ENCODE measurements at regions not wholly inside any gene's neighbourhood (a gene's known extent, or its start where the extent isn't known, plus 50 kb on each side); places are given as distances from the start of the nearest gene placed in this dataset.
"Not testable (repeated sequence)": the region's sequence is repeated elsewhere in the genome, so short reads cannot be mapped to it uniquely, and the experiment has no call there.

DNA sequence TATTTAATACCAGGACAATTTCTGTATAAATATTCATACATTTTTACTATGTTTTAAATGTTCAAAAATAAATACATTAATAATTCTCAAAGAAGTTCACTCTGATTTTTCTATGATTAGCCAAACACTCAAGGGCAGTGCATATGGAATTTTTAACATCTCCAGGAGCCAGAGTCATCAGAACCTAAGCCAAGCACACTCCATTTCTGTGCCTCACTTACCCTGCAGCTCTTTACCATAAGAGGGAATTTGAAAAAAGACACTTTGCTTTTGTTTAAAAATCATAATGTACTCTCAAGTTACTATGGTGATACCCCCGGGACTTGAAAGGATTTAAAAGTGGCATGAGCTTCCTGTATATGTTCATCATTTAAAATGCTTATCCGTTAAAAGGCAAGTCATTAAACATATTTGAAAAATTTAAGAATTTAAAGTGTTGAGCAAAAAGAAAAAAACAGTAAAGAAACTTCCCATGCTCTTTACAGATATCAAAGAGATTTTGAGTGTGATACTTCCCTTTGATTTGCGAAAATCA lies 747.4 kb upstream of the NECTIN3 start:
- H3K27ac ChIP-seq, result no peak overlapping the region
- 66 to 70% methylated on average over 3 of the region's 3 CpGs for WGBS, 2 donors

DNA sequence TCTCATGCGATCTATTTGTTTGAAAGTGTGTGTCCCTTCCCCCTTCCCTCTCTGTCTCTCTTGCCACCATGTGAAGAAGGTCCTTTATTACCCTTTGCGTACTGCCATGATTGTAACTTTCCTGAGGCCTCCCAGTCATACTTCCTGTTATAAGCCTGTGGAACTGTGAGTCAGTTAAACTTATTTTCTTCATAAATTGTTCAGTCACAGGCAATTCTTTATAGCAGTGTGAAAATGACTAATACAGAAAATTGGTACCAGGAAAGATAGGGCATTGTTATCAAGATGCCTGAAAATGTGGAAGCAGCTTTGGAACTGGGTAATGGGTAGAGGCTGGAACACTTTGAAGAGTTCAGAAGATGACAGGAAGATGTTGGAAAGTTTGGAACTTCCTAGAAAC lies 743.7 kb upstream of the NECTIN3 start:
- WGBS, 2 donors, result 92 to 96% methylated on average over 2 of the region's 2 CpGs
- intact Hi-C loops (cut with DNase I), result no loop called here

More for the DNA sequence above, 747.4 kb upstream of the NECTIN3 start:
- Histone ChIP-seq H3K4me1 (no peaks in the 10 kb centered on the region), H3K36me3 (no peaks in the 10 kb centered on the region), H3K27me3 (no peaks in the 10 kb centered on the region), H3K4me3 (replicated peaks in 1 of 3) (no peak overlapping the region), H3K9me3 (no peaks in the 10 kb centered on the region)
- no peak for DNase-seq
- TF ChIP-seq POLR2A (IDR thresholded peaks at IDR 0.05), result no peak
- TF ChIP-seq, protein P1, sequence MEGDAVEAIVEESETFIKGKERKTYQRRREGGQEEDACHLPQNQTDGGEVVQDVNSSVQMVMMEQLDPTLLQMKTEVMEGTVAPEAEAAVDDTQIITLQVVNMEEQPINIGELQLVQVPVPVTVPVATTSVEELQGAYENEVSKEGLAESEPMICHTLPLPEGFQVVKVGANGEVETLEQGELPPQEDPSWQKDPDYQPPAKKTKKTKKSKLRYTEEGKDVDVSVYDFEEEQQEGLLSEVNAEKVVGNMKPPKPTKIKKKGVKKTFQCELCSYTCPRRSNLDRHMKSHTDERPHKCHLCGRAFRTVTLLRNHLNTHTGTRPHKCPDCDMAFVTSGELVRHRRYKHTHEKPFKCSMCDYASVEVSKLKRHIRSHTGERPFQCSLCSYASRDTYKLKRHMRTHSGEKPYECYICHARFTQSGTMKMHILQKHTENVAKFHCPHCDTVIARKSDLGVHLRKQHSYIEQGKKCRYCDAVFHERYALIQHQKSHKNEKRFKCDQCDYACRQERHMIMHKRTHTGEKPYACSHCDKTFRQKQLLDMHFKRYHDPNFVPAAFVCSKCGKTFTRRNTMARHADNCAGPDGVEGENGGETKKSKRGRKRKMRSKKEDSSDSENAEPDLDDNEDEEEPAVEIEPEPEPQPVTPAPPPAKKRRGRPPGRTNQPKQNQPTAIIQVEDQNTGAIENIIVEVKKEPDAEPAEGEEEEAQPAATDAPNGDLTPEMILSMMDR (IDR thresholded peaks at IDR 0.05), result no peak
- intact Hi-C loops (cut with DNase I), result no loop called here

DNA sequence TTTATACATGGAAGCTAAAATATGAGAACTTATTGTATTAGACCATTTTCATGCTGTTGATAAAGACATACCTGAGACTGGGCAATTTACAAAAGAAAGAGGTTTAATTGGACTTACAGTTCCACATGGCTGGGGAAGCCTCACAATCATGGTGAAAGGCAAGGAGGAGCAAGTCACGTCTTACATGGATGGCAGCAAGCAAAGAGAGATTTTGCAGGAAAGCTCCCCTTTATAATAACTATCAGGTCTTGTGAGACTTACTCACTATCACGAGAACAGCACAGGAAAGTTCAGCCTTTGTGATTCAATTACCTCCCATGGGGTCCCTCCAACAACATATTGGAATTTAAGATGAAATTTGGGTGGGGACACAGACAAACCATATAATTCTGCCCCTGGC lies 740.1 kb upstream of the NECTIN3 start:
- H3K4me3 ChIP-seq (replicated peaks in 1 of 3); H3K27me3 ChIP-seq; H3K27ac ChIP-seq; H3K4me1 ChIP-seq; H3K9me3 ChIP-seq; H3K36me3 ChIP-seq; DNase-seq; intact Hi-C loops (cut with DNase I): not testable (repeated sequence)
- 88 to 97% methylated on average over 2 of the region's 2 CpGs for WGBS, 2 donors

More for the DNA sequence above, 743.7 kb upstream of the NECTIN3 start:
- no peak for TF ChIP-seq POLR2A (IDR thresholded peaks at IDR 0.05)
- TF ChIP-seq, protein P1 (IDR thresholded peaks at IDR 0.05), result no peak
- H3K36me3 ChIP-seq, result no peaks in the 10 kb centered on the region
- no peaks in the 10 kb centered on the region for H3K4me1 ChIP-seq
- H3K9me3 ChIP-seq, result no peaks in the 10 kb centered on the region
- no peak overlapping the region for H3K4me3 ChIP-seq (replicated peaks in 1 of 3)
- no peak for DNase-seq
- no peaks in the 10 kb centered on the region for H3K27me3 ChIP-seq
- H3K27ac ChIP-seq, result no peak overlapping the region

DNA sequence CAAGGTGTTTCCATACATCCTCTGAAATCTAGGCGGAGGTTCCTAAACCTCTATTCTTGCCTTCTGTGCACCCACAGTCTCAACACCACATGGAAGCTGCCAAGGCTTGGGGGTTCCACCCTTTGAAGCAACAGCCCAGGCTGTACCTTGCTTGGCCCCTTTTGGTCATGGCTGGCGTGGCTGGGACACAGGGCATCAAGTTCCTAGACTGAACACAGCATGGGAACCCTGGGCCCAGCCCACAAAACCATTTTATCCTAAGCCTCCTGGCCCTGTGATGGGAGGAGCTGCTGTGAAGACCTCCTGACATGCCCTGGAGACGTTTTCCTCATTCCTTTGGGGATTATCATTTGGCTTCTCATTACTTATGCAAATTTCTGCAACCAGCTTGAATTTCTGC lies 739.0 kb upstream of the NECTIN3 start:
- H3K27me3 ChIP-seq, result no peaks in the 10 kb centered on the region
- intact Hi-C loops (cut with DNase I), result no loop called here
- no peaks in the 10 kb centered on the region for H3K36me3 ChIP-seq
- H3K4me3 ChIP-seq (replicated peaks in 1 of 3), result no peak overlapping the region
- no peaks in the 10 kb centered on the region for H3K4me1 ChIP-seq
- TF ChIP-seq POLR2A (IDR thresholded peaks at IDR 0.05), result no peak
- TF ChIP-seq, protein P1 (IDR thresholded peaks at IDR 0.05), result no peak
- no peaks in the 10 kb centered on the region for H3K9me3 ChIP-seq
- WGBS, 2 donors, result 81 to 92% methylated on average over 3 of the region's 3 CpGs
- H3K27ac ChIP-seq, result no peak overlapping the region
- DNase-seq, result no peak

DNA sequence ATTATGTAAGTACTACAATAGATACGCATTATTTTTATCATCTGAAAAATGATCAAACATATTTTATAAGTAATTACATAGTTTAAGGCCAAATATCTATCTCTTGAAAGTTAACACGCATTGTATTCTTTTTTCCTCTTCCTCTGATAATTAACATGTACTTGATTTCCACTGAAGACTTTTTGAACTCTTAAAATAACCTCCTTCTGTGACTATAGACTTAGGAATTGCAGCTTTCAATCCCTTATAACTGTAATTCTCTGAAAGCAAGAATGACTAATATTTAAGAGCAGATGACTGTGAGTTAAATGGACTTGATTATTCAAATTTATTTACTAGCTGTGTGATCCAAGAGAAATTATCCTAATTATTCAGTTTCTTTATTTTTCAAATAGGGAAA lies 730.6 kb upstream of the NECTIN3 start:
- DNase-seq, result no peak
- intact Hi-C loops (cut with DNase I), result no loop called here

More for the DNA sequence above, 730.6 kb upstream of the NECTIN3 start:
- TF ChIP-seq POLR2A (IDR thresholded peaks at IDR 0.05), result no peak
- TF ChIP-seq, protein P1 (IDR thresholded peaks at IDR 0.05), result no peak
- H3K9me3 ChIP-seq, result no peaks in the 10 kb centered on the region
- H3K27ac ChIP-seq, result no peak overlapping the region
- H3K4me3 ChIP-seq (replicated peaks in 1 of 3), result no peak overlapping the region
- H3K27me3 ChIP-seq, result no peaks in the 10 kb centered on the region
- no peaks in the 10 kb centered on the region for H3K36me3 ChIP-seq
- no peaks in the 10 kb centered on the region for H3K4me1 ChIP-seq
- WGBS, 2 donors, result 86 to 93% methylated on average over 2 of the region's 2 CpGs
